H1 (cell line): ENCODE measurements at regions not wholly inside any gene's neighbourhood (a gene's known extent, or its start where the extent isn't known, plus 50 kb on each side); places are given as distances from the start of the nearest gene placed in this dataset.

Experiments used
- EZH2 ChIP-seq: fragments of 200-600 bp; sonication (generic); IDR thresholded peaks from 2 replicates; pipeline ENCODE4 v1.7.1; 2012; ENCODE audit warnings: low read depth, mild to moderate bottlenecking, moderate library complexity, low read length, inconsistent platforms; ENCODE audit not compliant: severe bottlenecking
- GABPA ChIP-seq: IDR thresholded peaks from 2 replicates; pipeline ENCODE4 v1.6.1; 2011; ENCODE audit warnings: mild to moderate bottlenecking, low read length, moderate library complexity, borderline replicate concordance; ENCODE audit not compliant: insufficient read depth
- KDM5A ChIP-seq: fragments of 200-600 bp; IDR thresholded peaks from 2 replicates; pipeline ENCODE4 v1.7.1; 2012; ENCODE audit warnings: mild to moderate bottlenecking, low read length, inconsistent platforms, mixed read lengths
- USF2 ChIP-seq: IDR thresholded peaks from 2 replicates; pipeline ENCODE4 v1.6.1; 2011; ENCODE audit warnings: low read length, improper control_type of control experiment
- TF ChIP-seq, protein P1 (sequence below), 3 experiments: IDR thresholded peaks; 1 replicate in 2 of 3; 2 replicates in 1 of 3; pipeline versions ENCODE4 v1.5.1 to v1.6.1; 2011; ENCODE audit warnings: low read length in 3 of 3, mild to moderate bottlenecking in 3 of 3, inconsistent platforms in 2 of 3, low read depth in 1 of 3, moderate library complexity in 1 of 3; ENCODE audit not compliant: insufficient read depth in 1 of 3; ENCODE audit errors: control extremely low read depth in 1 of 3

- no peak for TF ChIP-seq GABPA
- TF ChIP-seq USF2 = no peak
- TF ChIP-seq KDM5A = no peak
- TF ChIP-seq, protein P1, sequence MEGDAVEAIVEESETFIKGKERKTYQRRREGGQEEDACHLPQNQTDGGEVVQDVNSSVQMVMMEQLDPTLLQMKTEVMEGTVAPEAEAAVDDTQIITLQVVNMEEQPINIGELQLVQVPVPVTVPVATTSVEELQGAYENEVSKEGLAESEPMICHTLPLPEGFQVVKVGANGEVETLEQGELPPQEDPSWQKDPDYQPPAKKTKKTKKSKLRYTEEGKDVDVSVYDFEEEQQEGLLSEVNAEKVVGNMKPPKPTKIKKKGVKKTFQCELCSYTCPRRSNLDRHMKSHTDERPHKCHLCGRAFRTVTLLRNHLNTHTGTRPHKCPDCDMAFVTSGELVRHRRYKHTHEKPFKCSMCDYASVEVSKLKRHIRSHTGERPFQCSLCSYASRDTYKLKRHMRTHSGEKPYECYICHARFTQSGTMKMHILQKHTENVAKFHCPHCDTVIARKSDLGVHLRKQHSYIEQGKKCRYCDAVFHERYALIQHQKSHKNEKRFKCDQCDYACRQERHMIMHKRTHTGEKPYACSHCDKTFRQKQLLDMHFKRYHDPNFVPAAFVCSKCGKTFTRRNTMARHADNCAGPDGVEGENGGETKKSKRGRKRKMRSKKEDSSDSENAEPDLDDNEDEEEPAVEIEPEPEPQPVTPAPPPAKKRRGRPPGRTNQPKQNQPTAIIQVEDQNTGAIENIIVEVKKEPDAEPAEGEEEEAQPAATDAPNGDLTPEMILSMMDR (IDR thresholded peaks at IDR 0.05; ENCODE audit: control extremely low read depth in 1 of 3, insufficient read depth in 1 of 3, low read depth in 1 of 3, low read length in 3 of 3) = no peak
- no peak for TF ChIP-seq EZH2
These were observed 185.2 kb upstream of the CFAP20DC start for GRCh38 chr3:59234884-59235633.
